ENCODE measurements at regions not wholly inside any gene's neighbourhood (a gene's known extent, or its start where the extent isn't known, plus 50 kb on each side); places are given as distances from the start of the nearest gene placed in this dataset.

DNA sequence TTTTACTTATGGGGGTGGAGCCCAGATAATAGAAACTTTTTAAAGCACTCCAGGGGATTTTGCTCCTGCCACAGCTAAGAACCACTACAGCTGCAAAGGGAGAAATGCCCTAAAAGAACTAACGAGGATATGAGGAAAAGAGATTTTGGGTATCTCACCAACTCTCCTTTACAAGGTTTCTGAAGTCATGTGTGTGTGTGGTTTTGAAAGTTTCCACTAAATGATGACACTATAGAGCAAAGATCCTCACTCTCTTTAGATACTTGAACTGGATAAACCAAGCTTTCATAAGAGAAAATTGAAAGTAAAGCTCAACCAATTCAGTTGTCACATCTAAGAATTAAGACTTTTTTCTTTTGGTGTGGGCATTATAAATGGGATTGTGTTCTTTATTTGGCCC, 455.3 kb upstream of the ALCAM start:
- H3K27me3 ChIP-seq: no peaks in the 10 kb centered on the region
- no peak overlapping the region for H3K4me3 ChIP-seq
- H3K27ac ChIP-seq: no peak overlapping the region
- H3K9me3 ChIP-seq: no peaks in the 10 kb centered on the region
- ATAC-seq (no peak), DNase-seq (no peak)
- H3K4me1 ChIP-seq: no peaks in the 10 kb centered on the region
- TF ChIP-seq, protein P1, sequence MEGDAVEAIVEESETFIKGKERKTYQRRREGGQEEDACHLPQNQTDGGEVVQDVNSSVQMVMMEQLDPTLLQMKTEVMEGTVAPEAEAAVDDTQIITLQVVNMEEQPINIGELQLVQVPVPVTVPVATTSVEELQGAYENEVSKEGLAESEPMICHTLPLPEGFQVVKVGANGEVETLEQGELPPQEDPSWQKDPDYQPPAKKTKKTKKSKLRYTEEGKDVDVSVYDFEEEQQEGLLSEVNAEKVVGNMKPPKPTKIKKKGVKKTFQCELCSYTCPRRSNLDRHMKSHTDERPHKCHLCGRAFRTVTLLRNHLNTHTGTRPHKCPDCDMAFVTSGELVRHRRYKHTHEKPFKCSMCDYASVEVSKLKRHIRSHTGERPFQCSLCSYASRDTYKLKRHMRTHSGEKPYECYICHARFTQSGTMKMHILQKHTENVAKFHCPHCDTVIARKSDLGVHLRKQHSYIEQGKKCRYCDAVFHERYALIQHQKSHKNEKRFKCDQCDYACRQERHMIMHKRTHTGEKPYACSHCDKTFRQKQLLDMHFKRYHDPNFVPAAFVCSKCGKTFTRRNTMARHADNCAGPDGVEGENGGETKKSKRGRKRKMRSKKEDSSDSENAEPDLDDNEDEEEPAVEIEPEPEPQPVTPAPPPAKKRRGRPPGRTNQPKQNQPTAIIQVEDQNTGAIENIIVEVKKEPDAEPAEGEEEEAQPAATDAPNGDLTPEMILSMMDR (IDR thresholded peaks at IDR 0.05): no peak
- intact Hi-C loops (cut with DNase I): no loop called here
- H3K36me3 ChIP-seq: no peaks in the 10 kb centered on the region

DNA sequence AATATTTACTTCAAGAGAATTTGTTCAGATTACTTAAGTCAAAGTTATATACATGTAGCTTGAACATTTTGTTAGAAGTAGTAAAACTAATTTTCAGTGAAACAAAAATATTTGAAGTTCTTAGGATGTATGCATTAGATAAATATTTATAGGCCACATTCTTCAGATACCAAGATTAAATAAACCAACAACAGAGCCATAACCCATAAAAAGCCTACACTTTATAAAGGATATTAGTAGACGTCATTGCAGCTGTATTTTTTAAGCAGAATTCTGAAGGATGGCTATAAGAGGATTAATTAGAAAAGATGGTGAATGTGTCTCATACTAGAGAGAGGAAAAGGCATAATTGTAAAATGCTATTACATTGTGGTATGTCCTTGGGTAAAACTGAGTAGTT, 449.7 kb upstream of the ALCAM start:
- TF ChIP-seq, protein P1 (IDR thresholded peaks at IDR 0.05): no peak
- no peaks in the 10 kb centered on the region for H3K36me3 ChIP-seq
- H3K27ac ChIP-seq: no peak overlapping the region
- ATAC-seq: no peak
- no peak for DNase-seq
- H3K9me3 ChIP-seq: no peaks in the 10 kb centered on the region
- H3K4me3 ChIP-seq: no peak overlapping the region
- H3K27me3 ChIP-seq: no peaks in the 10 kb centered on the region
- intact Hi-C loops (cut with DNase I): no loop called here
- no peaks in the 10 kb centered on the region for H3K4me1 ChIP-seq

DNA sequence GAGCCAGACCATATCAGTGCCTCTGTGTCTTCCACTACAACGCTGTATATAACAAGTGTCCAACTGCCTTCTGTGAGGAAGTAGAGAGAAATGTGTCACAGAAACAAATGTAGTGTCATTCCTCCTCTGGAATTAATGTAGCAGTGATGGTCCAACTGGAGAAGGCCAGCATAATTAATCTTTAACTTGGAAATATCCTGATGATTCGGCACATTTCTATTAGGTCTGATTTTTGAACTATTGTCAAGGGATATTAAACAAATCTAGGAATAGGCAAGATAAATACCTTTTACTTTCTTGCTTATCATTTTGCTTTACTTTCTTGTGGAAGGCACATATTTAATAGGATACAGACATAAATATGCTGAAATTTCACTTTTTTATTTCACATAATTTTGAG, 446.2 kb upstream of the ALCAM start:
- DNase-seq (no peak), ATAC-seq (no peak)
- no peaks in the 10 kb centered on the region for H3K27me3 ChIP-seq
- H3K4me3 ChIP-seq: no peak overlapping the region
- intact Hi-C loops (cut with DNase I): no loop called here
- H3K9me3 ChIP-seq: no peaks in the 10 kb centered on the region
- no peak overlapping the region for H3K27ac ChIP-seq
- no peaks in the 10 kb centered on the region for H3K36me3 ChIP-seq
- no peaks in the 10 kb centered on the region for H3K4me1 ChIP-seq
- TF ChIP-seq, protein P1 (IDR thresholded peaks at IDR 0.05): no peak

DNA sequence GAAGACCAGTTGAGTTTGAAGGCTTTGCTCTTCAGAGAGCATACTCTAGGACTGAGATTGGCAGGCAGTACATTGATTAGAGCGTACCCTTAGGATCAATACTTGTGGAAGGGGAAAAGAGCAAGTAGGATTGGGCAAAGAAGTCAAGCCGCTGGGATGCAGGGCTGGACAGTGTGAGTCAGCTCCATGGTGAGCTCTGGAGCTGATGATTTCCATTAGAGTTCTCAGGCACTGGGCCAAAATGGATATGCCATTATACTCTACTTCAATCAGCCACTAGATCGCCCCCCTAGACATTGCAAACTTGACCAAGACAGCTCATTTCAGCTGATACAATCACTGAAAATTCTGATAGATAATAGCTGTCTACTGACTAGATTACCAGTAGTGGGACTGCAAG, 432.7 kb upstream of the ALCAM start:
- intact Hi-C loops (cut with DNase I): no loop called here
- Histone ChIP-seq H3K4me1 (no peaks in the 10 kb centered on the region), H3K27ac (no peak overlapping the region), H3K4me3 (no peak overlapping the region), H3K27me3 (no peaks in the 10 kb centered on the region), H3K9me3 (no peaks in the 10 kb centered on the region), H3K36me3 (no peaks in the 10 kb centered on the region)
- TF ChIP-seq, protein P1 (IDR thresholded peaks at IDR 0.05): no peak
- ATAC-seq (no peak), DNase-seq (no peak)

DNA sequence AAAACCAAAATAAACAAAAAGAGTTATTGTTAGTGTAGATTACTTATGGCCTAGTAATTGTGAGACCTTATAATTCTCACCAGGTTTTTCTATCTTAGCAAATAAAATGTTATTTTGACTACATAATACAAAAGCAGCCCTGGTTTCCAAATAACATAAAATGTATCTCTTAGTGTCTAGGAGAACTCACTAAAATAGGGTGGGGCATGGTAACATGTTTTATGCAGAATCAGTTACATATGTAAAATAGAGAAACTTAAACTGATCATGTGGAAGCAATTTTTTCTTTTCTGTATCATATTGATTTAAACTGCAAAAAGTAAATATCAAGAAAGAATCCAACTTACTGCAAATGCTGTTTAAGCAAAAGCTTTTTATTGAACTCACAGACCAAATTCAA, 431.1 kb upstream of the ALCAM start:
- intact Hi-C loops (cut with DNase I): no loop called here
- ATAC-seq (no peak), DNase-seq (no peak)
- Histone ChIP-seq H3K9me3 (no peaks in the 10 kb centered on the region), H3K36me3 (no peaks in the 10 kb centered on the region), H3K4me1 (no peaks in the 10 kb centered on the region), H3K4me3 (no peak overlapping the region), H3K27me3 (no peaks in the 10 kb centered on the region), H3K27ac (no peak overlapping the region)
- TF ChIP-seq, protein P1 (IDR thresholded peaks at IDR 0.05): no peak

DNA sequence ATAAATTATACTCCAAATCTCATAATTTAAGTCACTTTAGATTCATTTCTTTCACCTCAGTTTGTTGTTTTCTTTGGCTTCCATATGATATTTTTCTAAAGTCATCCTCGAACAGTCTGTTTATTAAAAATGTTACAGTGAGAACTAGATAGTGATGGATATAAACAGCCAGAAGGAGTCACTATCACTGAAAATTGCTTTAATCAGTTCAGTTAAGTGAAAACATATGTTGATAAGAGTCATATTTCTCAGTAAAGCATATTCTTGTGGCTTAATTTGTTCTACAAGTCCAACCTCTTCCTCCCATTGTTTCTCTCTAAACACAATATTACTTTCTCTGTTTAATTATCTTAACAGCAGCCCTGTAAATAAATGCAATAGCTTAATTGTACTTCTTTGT, 427.5 kb upstream of the ALCAM start:
- H3K27ac ChIP-seq: no peak overlapping the region
- no peaks in the 10 kb centered on the region for H3K36me3 ChIP-seq
- H3K9me3 ChIP-seq: no peaks in the 10 kb centered on the region
- TF ChIP-seq, protein P1 (IDR thresholded peaks at IDR 0.05): no peak
- no peak for ATAC-seq
- intact Hi-C loops (cut with DNase I): no loop called here
- no peak overlapping the region for H3K4me3 ChIP-seq
- DNase-seq: no peak
- no peaks in the 10 kb centered on the region for H3K27me3 ChIP-seq
- H3K4me1 ChIP-seq: no peaks in the 10 kb centered on the region

All from upper lobe of right lung (tissue), 1 donor.